HEK293 (cell line): ENCODE measurements at regions not wholly inside any gene's neighbourhood (a gene's known extent, or its start where the extent isn't known, plus 50 kb on each side); places are given as distances from the start of the nearest gene placed in this dataset.

Source experiments
- BCL11B ChIP-seq: fragments of 450-650 bp; formaldehyde crosslinking; IDR thresholded peaks from 2 replicates; pipeline ENCODE4 v1.5.1; 2016; ENCODE audit warnings: low read depth, missing biosample characterization, missing genetic modification characterization
- CTCF ChIP-seq: fragments of 450-650 bp; formaldehyde crosslinking; IDR thresholded peaks from 2 replicates; pipeline ENCODE4 v1.5.1; 2016; ENCODE audit warnings: missing biosample characterization, missing genetic modification characterization
- YY1 ChIP-seq: fragments of 450-650 bp; formaldehyde crosslinking; IDR thresholded peaks from 2 replicates; pipeline ENCODE4 v1.5.1; 2018; ENCODE audit warnings: missing biosample characterization, missing genetic modification characterization
- ZBTB8A ChIP-seq: fragments of 450-650 bp; formaldehyde crosslinking; IDR thresholded peaks from 2 replicates; pipeline ENCODE4 v1.5.1; 2016; ENCODE audit warnings: missing biosample characterization, missing genetic modification characterization
- ZNF133 ChIP-seq: fragments of 450-650 bp; formaldehyde crosslinking; IDR thresholded peaks from 2 replicates; pipeline ENCODE4 v1.5.1; 2016; ENCODE audit warnings: missing biosample characterization, missing genetic modification characterization
- ZNF341 ChIP-seq: fragments of 450-650 bp; formaldehyde crosslinking; IDR thresholded peaks from 2 replicates; pipeline ENCODE4; 2016; ENCODE audit warnings: low read depth, missing biosample characterization, missing genetic modification characterization
- ZNF391 ChIP-seq: fragments of 450-650 bp; formaldehyde crosslinking; IDR thresholded peaks from 2 replicates; pipeline ENCODE4 v1.5.1; 2016; ENCODE audit warnings: low read depth, missing biosample characterization, missing genetic modification characterization, borderline replicate concordance
- ZNF600 ChIP-seq: fragments of 450-650 bp; formaldehyde crosslinking; IDR thresholded peaks from 2 replicates; pipeline ENCODE4 v1.5.1; 2016; ENCODE audit warnings: missing biosample characterization, missing genetic modification characterization
- TF ChIP-seq, protein P1 (sequence below): fragments of 450-650 bp; formaldehyde crosslinking; IDR thresholded peaks from 2 replicates; pipeline ENCODE4; 2016; ENCODE audit warnings: missing biosample characterization, missing genetic modification characterization
- TF ChIP-seq, protein P2 (sequence below): fragments of 450-650 bp; formaldehyde crosslinking; IDR thresholded peaks from 2 replicates; pipeline ENCODE4 v1.5.1; 2016; ENCODE audit warnings: missing biosample characterization, missing genetic modification characterization

DNA sequence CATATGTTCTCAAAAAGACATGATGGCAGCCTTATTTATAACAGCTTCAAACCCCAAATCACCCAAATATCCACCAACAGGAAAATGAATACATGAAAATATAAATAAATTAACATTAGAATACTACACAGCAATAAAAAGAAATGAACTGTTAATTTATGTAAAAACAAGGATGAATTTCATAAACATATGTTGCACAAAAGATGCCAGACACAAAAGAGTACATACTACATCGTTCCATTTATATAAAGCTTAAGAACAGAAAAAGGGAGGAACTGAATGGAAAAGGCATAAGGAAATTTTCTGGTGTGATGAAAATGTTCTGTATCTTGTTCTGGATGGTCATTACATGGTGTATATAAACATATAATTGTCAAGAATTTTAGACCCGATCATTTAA is 69.9 kb upstream of the TUSC7 start:
- TF ChIP-seq CTCF (tag by site-specific recombination) (no peak), ZNF600 (tag by site-specific recombination) (no peak), ZNF341 (tag by site-specific recombination) (no peak), YY1 (no peak), ZNF391 (no peak), BCL11B (tag by site-specific recombination) (no peak), ZNF133 (tag by site-specific recombination) (no peak), ZBTB8A (tag by site-specific recombination) (no peak)
- TF ChIP-seq, protein P1, sequence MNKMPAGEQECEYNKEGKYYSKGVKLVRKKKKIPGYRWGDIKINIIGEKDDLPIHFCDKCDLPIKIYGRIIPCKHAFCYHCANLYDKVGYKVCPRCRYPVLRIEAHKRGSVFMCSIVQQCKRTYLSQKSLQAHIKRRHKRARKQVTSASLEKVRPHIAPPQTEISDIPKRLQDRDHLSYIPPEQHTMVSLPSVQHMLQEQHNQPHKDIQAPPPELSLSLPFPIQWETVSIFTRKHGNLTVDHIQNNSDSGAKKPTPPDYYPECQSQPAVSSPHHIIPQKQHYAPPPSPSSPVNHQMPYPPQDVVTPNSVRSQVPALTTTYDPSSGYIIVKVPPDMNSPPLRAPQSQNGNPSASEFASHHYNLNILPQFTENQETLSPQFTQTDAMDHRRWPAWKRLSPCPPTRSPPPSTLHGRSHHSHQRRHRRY (tag by site-specific recombination), result no peak
- TF ChIP-seq, protein P2, sequence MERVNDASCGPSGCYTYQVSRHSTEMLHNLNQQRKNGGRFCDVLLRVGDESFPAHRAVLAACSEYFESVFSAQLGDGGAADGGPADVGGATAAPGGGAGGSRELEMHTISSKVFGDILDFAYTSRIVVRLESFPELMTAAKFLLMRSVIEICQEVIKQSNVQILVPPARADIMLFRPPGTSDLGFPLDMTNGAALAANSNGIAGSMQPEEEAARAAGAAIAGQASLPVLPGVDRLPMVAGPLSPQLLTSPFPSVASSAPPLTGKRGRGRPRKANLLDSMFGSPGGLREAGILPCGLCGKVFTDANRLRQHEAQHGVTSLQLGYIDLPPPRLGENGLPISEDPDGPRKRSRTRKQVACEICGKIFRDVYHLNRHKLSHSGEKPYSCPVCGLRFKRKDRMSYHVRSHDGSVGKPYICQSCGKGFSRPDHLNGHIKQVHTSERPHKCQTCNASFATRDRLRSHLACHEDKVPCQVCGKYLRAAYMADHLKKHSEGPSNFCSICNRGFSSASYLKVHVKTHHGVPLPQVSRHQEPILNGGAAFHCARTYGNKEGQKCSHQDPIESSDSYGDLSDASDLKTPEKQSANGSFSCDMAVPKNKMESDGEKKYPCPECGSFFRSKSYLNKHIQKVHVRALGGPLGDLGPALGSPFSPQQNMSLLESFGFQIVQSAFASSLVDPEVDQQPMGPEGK (tag by site-specific recombination), result no peak
